ENCODE measurements at regions not wholly inside any gene's neighbourhood (a gene's known extent, or its start where the extent isn't known, plus 50 kb on each side); places are given as distances from the start of the nearest gene placed in this dataset.

DNA sequence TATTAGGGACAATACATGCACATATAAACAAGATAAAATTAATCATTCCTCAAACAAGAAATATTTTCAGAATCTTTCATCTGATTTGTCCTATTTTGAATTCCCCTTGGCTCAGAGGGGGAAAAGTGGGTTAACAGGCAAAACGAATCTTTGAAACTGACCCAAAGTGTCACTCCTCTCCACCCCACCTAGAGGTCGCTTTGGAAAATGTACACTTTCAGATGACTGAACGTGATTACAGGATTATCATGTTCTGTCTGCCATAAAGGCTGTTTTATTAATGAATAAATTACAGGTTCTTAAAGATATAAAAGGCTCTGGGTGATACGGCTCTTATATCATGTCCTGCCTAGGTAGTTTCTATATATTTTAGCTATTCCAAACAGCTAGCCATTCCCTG, 1735.0 kb downstream of the LRRC4C start:
- TF ChIP-seq, protein P1, sequence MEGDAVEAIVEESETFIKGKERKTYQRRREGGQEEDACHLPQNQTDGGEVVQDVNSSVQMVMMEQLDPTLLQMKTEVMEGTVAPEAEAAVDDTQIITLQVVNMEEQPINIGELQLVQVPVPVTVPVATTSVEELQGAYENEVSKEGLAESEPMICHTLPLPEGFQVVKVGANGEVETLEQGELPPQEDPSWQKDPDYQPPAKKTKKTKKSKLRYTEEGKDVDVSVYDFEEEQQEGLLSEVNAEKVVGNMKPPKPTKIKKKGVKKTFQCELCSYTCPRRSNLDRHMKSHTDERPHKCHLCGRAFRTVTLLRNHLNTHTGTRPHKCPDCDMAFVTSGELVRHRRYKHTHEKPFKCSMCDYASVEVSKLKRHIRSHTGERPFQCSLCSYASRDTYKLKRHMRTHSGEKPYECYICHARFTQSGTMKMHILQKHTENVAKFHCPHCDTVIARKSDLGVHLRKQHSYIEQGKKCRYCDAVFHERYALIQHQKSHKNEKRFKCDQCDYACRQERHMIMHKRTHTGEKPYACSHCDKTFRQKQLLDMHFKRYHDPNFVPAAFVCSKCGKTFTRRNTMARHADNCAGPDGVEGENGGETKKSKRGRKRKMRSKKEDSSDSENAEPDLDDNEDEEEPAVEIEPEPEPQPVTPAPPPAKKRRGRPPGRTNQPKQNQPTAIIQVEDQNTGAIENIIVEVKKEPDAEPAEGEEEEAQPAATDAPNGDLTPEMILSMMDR (IDR thresholded peaks at IDR 0.05), result peak; percentile 35
- no peak for TF ChIP-seq EZH2 (IDR thresholded peaks at IDR 0.05)

Data from neural progenitor cell (in vitro differentiated cells).